ENCODE measurements at regions not wholly inside any gene's neighbourhood (a gene's known extent, or its start where the extent isn't known, plus 50 kb on each side); places are given as distances from the start of the nearest gene placed in this dataset.

GRCh38 chr3:83189634-83190033 lies 1428.2 kb upstream of the GBE1 start:
- no peaks in the 10 kb centered on the region for H3K36me3 Mint-ChIP-seq (ENCODE audit: low read depth)
- H3K27ac Mint-ChIP-seq, result no peak overlapping the region
- no peaks in the 10 kb centered on the region for H3K4me1 Mint-ChIP-seq
- DNase-seq (no peak), ATAC-seq (no peak)
- no peak overlapping the region for H3K4me3 Mint-ChIP-seq
- H3K27me3 Mint-ChIP-seq, result no peaks in the 10 kb centered on the region
- peaks cover 24% of the 10 kb centered on the region for H3K9me3 Mint-ChIP-seq

GRCh38 chr3:83169473-83169872 lies 1408.0 kb upstream of the GBE1 start:
- no peaks in the 10 kb centered on the region for H3K27me3 Mint-ChIP-seq
- H3K9me3 Mint-ChIP-seq, result peaks cover 8% of the 10 kb centered on the region
- DNase-seq (no peak), ATAC-seq (no peak)
- H3K4me3 Mint-ChIP-seq, result no peak overlapping the region
- H3K36me3 Mint-ChIP-seq (ENCODE audit: low read depth), result no peaks in the 10 kb centered on the region
- H3K4me1 Mint-ChIP-seq, result no peaks in the 10 kb centered on the region
- H3K27ac Mint-ChIP-seq, result no peak overlapping the region

- ATAC-seq, result no peak
- H3K27ac Mint-ChIP-seq, result no peak overlapping the region
- H3K36me3 Mint-ChIP-seq (ENCODE audit: low read depth), result no peaks in the 10 kb centered on the region
Measured at GRCh38 chr3:83150896-83151295, 1389.5 kb upstream of the GBE1 start.

GRCh38 chr3:83140983-83141382 lies 1379.5 kb upstream of the GBE1 start:
- no peaks in the 10 kb centered on the region for H3K36me3 Mint-ChIP-seq (ENCODE audit: low read depth)
- no peaks in the 10 kb centered on the region for H3K27me3 Mint-ChIP-seq
- DNase-seq, result no peak
- H3K9me3 Mint-ChIP-seq, result peaks cover 17% of the 10 kb centered on the region
- no peak overlapping the region for H3K27ac Mint-ChIP-seq
- H3K4me1 Mint-ChIP-seq, result no peaks in the 10 kb centered on the region
- no peak overlapping the region for H3K4me3 Mint-ChIP-seq
- no peak for ATAC-seq

More at GRCh38 chr3:83150896-83151295, 1389.5 kb upstream of the GBE1 start:
- no peaks in the 10 kb centered on the region for H3K4me1 Mint-ChIP-seq
- H3K9me3 Mint-ChIP-seq, result peaks cover 12% of the 10 kb centered on the region
- H3K4me3 Mint-ChIP-seq, result no peak overlapping the region
- no peaks in the 10 kb centered on the region for H3K27me3 Mint-ChIP-seq
- no peak for DNase-seq

GRCh38 chr3:83131236-83131635 lies 1369.8 kb upstream of the GBE1 start:
- ATAC-seq, result no peak
- Mint-ChIP-seq H3K36me3 (ENCODE audit: low read depth) (no peaks in the 10 kb centered on the region), H3K27me3 (no peaks in the 10 kb centered on the region), H3K4me3 (no peak overlapping the region), H3K4me1 (no peaks in the 10 kb centered on the region), H3K27ac (no peak overlapping the region), H3K9me3 (peaks cover 15% of the 10 kb centered on the region)
- no peak for DNase-seq

- Mint-ChIP-seq H3K9me3 (peaks cover 17% of the 10 kb centered on the region), H3K4me3 (no peak overlapping the region), H3K36me3 (ENCODE audit: low read depth) (no peaks in the 10 kb centered on the region), H3K27ac (no peak overlapping the region), H3K4me1 (no peaks in the 10 kb centered on the region), H3K27me3 (no peaks in the 10 kb centered on the region)
- ATAC-seq (no peak), DNase-seq (no peak)
Measured at GRCh38 chr3:83122774-83123350, 1361.4 kb upstream of the GBE1 start.

- Mint-ChIP-seq H3K4me1 (no peaks in the 10 kb centered on the region), H3K27ac (no peak overlapping the region), H3K4me3 (no peak overlapping the region), H3K36me3 (ENCODE audit: low read depth) (no peaks in the 10 kb centered on the region), H3K9me3 (peaks cover 7% of the 10 kb centered on the region), H3K27me3 (no peaks in the 10 kb centered on the region)
- DNase-seq, result no peak
- no peak for ATAC-seq
Measured at GRCh38 chr3:83093222-83093572, 1331.8 kb upstream of the GBE1 start.

- Mint-ChIP-seq H3K27ac (no peak overlapping the region), H3K27me3 (no peaks in the 10 kb centered on the region), H3K36me3 (ENCODE audit: low read depth) (no peaks in the 10 kb centered on the region), H3K4me1 (no peaks in the 10 kb centered on the region), H3K4me3 (no peak overlapping the region), H3K9me3 (peaks cover 7% of the 10 kb centered on the region)
- ATAC-seq, result no peak
- DNase-seq, result no peak
Measured at GRCh38 chr3:83092521-83093221, 1331.2 kb upstream of the GBE1 start.

- ATAC-seq (no peak), DNase-seq (no peak)
- H3K27ac Mint-ChIP-seq, result no peak overlapping the region
- no peaks in the 10 kb centered on the region for H3K27me3 Mint-ChIP-seq
- no peaks in the 10 kb centered on the region for H3K36me3 Mint-ChIP-seq (ENCODE audit: low read depth)
- no peaks in the 10 kb centered on the region for H3K4me1 Mint-ChIP-seq
- no peak overlapping the region for H3K4me3 Mint-ChIP-seq
- peaks cover 14% of the 10 kb centered on the region for H3K9me3 Mint-ChIP-seq
Measured at GRCh38 chr3:83076041-83076440, 1314.6 kb upstream of the GBE1 start.

- Mint-ChIP-seq H3K36me3 (ENCODE audit: low read depth) (no peaks in the 10 kb centered on the region), H3K9me3 (peaks cover 8% of the 10 kb centered on the region), H3K4me3 (no peak overlapping the region), H3K4me1 (no peaks in the 10 kb centered on the region), H3K27ac (no peak overlapping the region), H3K27me3 (no peaks in the 10 kb centered on the region)
- DNase-seq (no peak), ATAC-seq (no peak)
Measured at GRCh38 chr3:83074485-83074884, 1313.0 kb upstream of the GBE1 start.

GRCh38 chr3:83065851-83066460 lies 1304.5 kb upstream of the GBE1 start:
- ATAC-seq, result no peak
- Mint-ChIP-seq H3K27me3 (no peaks in the 10 kb centered on the region), H3K27ac (no peak overlapping the region), H3K36me3 (ENCODE audit: low read depth) (no peaks in the 10 kb centered on the region), H3K4me3 (no peak overlapping the region), H3K9me3 (peaks cover 17% of the 10 kb centered on the region), H3K4me1 (no peaks in the 10 kb centered on the region)
- no peak for DNase-seq

GRCh38 chr3:83063446-83063845 lies 1302.0 kb upstream of the GBE1 start:
- Mint-ChIP-seq H3K4me1 (no peaks in the 10 kb centered on the region), H3K27me3 (no peaks in the 10 kb centered on the region), H3K4me3 (no peak overlapping the region), H3K9me3 (peaks cover 28% of the 10 kb centered on the region), H3K36me3 (ENCODE audit: low read depth) (no peaks in the 10 kb centered on the region), H3K27ac (no peak overlapping the region)
- ATAC-seq, result no peak
- no peak for DNase-seq

GRCh38 chr3:83048556-83048955 lies 1287.1 kb upstream of the GBE1 start:
- Mint-ChIP-seq H3K4me3 (no peak overlapping the region), H3K27me3 (no peaks in the 10 kb centered on the region), H3K9me3 (no peaks in the 10 kb centered on the region), H3K27ac (no peak overlapping the region), H3K4me1 (no peaks in the 10 kb centered on the region), H3K36me3 (ENCODE audit: low read depth) (no peaks in the 10 kb centered on the region)
- DNase-seq (no peak), ATAC-seq (no peak)

GRCh38 chr3:83039422-83039821 lies 1278.0 kb upstream of the GBE1 start:
- no peak for ATAC-seq
- Mint-ChIP-seq H3K27ac (no peak overlapping the region), H3K36me3 (ENCODE audit: low read depth) (no peaks in the 10 kb centered on the region), H3K27me3 (no peaks in the 10 kb centered on the region), H3K4me3 (no peak overlapping the region), H3K4me1 (no peaks in the 10 kb centered on the region), H3K9me3 (peaks cover 6% of the 10 kb centered on the region)
- DNase-seq, result no peak

- Mint-ChIP-seq H3K27me3 (no peaks in the 10 kb centered on the region), H3K27ac (no peak overlapping the region), H3K4me3 (no peak overlapping the region), H3K4me1 (no peaks in the 10 kb centered on the region), H3K36me3 (ENCODE audit: low read depth) (no peaks in the 10 kb centered on the region), H3K9me3 (peaks cover 5% of the 10 kb centered on the region)
- DNase-seq (no peak), ATAC-seq (no peak)
Measured at GRCh38 chr3:83035704-83036010, 1274.2 kb upstream of the GBE1 start.
